Iris pigment epithelial cell (primary cell): ENCODE measurements at regions not wholly inside any gene's neighbourhood (a gene's known extent, or its start where the extent isn't known, plus 50 kb on each side); places are given as distances from the start of the nearest gene placed in this dataset.

ENCODE experiments used
- DNase-seq: peaks from one replicate; pipeline ENCODE4 v3.0.0-alpha.2; 2011; ENCODE audit warnings: low read depth

DNA sequence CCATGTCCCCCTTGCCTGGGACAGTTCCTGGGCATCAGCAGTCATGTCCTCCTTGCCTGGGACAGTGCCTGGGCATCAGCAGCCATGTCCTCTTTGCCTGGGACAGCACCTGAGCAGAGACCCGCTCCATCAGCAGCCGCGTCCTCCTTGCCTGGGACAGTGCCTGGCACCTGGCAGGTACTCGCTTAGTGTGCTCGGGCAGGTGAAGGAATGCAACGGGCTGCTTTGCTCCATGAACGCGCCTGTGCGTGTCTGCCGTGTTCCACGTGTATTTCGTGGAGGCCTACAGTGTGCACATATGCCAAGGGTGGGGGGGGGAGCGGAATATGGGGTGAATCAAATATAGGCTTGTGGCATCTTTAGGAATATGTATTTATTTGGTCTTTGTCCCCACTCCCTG lies 1490.7 kb downstream of the TBC1D22A start:
- DNase-seq = no peak

DNA sequence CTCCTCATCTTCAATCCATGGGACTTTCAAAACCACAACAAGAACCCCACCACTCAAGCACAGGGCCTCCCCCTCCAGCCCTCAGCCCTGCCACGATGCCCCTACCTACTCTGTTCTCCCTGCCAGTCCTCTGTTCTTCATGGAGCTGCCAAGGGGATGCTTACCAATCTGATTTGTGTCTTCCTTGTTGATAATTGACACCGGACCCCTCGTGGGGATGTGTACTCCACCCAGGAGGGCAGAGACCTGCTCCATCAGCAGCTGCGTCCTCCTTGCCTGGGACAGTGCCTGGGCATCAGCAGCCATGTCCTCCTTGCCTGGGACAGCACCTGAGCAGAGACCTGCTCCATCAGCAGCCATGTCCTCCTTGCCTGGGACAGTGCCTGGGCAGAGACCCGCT lies 1489.2 kb downstream of the TBC1D22A start:
- DNase-seq = no peak

DNA sequence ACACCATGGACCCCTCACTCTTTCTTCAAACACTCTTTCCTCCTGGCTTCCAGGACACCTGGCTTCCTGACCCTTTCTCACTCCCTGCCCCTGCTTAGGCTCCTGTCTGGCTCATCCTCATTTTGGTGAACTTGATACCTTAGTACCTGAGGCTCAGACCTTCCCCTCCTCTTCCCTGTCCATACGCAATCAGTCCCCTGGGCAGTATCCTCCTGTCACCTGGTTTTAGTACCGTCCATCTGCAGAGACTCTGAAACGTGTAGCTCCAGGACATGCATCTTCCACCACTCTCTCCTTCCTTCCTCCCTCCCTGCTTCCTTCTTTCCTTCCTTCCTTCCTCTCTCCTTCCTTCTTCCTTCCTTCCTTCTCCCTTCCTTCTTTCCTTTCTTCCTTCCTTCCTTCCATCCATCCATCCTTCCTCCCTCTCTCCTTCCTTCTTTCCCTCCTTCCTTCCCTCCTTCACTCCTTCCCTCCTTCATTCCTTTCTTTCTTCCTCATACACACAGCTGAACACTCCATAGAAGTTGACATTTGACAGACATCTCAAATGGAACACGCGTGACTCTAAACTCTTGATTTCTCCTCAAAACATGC lies 1488.6 kb downstream of the TBC1D22A start:
- DNase-seq = no peak

DNA sequence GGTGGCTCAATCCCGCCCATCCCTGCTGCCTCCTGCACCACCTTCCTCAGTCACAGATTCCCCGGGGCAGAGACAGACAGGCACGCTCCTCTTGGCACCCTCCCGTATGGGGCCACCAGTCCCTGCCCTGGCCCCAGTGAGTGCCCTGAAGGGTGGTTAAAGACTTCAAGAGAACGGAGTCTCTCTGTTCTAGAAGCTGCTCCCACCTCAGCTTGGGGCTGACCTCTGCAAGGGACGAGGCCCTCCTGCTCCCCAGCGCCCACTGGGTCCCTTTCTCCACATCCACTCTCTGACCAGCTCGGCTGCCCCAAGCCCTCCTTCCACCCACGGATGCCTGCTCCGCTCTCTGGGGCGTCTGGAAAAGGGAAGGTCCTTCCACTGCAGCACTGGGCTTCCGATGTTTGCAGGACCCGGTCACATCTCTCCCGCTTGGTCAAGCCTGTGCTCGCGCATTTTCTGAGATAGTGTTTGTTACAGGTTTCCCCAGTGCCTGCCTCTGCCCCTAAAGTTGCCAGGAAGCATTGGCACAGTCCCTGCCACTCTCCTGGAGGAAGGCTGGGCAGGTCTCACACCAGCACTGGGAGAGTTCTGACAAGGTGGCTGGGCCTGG lies 1487.9 kb downstream of the TBC1D22A start:
- no peak for DNase-seq

DNA sequence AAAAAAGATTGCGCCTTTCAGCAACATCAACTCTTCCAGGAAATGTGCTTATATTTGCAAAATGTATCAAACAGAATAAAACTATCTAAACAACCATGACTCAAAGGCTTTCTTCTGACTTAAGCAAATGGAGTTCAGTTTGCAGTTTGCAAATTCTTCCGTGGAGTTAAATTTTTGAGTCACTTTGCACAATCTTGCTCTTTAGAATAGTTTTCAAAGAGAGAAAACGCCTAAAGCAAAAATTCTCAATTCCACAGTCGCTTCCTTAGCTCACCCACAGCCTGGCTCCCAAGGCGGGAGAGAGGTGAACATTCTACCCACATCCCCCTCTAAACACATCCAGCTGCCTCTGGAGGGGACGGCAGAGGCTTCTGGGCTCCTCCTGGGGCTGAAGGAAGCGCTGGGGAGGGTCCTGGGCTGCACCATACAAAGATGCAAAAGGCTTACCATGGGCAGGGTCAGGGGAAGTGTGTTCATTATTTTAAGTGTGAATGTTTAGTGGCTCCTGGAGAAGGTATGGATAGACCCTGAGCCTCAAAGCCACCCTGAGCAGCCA lies 1487.3 kb downstream of the TBC1D22A start:
- no peak for DNase-seq

DNA sequence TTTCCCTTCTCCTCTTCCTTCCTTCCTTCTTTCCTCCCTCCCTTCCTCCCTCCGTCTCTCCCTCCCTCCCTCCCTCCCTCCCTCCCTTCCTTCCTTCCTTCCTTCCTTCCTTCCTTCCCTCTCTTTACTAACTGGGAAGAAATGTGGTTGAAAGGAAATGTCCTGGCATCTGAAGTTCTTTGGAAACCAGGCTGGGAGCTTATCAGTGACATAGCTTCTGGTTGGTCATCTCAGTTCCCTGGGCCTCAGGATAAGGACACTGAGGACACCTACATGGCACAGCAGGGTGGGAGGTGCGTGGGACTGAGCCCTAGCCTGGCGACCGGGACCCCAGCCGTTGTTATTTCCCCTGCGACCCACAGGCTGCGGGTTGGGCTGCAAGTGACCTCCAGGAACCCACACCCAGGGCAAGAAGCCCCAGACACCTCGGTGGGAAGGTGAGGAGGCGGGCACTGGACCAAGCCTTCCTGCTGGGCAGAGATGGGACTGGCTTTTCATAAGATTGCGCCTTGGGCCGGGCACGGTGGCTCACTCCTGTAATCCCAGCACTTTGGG lies 1486.5 kb downstream of the TBC1D22A start:
- DNase-seq = no peak

DNA sequence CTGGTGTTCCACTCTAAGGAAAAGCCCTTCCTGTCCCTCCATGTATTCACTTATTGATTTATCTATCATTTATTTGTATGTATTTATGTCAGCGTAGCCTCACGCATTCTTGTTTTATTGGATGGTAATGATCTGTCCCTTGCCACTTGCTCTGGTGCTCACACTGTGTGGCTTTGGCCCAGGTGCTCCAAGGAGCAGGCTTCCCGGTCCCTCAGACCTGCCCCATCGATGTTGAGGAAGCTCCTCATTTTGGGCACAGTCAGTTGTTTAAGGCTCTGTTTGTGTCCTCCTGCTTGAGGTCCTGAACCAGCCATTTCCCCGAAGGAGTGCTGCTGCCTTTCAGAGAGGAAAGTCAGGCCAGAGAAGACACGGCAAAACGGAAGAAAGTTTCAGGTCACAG lies 1485.4 kb downstream of the TBC1D22A start:
- DNase-seq = no peak

DNA sequence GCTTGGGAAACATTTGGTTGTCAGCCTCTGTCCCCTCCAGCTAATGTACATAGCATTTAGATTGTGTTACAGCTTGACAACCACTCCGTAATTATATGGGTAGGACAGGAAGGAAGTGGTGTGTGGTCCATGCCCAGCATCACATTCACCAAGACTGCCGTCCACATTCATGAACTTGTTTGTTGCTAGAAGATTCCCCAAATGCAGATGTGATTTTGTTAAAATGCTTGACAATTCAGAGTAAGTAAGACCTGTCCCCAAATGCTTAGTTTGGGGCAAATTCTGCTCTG lies 1482.7 kb downstream of the TBC1D22A start:
- no peak for DNase-seq

DNA sequence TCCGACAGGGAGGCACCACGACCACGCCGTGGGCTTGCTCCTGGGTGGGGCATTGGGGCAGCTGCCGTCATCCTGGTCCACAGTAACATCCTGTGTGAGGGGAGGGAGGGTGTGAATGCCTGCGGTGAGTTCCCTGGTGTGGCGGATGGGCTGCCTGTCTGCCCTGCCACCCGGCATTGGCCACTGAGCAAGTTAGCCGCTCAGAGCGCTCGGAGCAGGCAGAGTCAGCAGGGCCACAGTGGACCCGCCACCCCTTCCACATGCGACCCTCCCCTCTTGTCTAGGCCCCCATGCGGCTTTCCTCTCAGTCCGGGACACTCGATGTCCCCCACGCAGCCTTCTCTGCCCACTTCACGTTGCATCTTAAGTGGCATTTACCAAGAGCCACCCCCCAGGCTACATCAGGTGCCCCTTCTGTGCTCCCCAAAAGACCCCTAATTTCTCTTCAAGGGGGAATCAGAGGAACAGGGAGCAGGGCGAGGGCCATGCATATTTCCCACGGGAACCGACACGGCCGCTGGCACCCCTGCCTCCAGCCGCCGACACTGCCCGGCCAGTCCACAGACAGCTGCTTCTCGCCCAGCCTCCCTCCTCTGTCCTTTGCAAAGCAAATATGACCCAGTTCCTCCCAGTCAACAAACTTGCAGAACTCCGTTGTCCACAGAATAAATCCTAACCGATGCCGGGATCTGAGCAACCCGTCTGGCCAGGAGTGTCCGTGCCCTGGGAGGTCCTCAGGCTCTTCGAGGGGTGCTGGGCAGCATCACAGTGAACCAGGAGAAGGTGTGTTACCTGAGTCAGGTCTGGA lies 1482.1 kb downstream of the TBC1D22A start:
- no peak for DNase-seq

DNA sequence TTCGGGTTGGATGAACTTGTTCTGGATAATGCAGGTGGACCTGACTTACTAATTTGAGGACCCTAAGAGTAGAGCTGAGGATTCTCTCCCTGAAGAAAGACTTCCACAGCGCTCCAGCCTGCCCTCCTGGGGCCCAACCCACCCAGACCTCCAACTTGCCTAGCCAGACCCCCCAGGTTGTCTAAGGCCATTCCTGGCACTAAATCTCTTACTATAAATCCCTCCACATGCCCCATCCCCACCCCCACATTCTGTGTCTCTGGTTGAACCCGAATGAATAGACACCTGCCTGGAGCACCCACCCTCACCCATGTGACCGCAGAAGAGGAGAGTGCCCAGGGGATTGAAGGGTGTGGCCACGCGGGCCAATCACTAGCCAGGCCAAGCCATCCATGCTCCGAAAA lies 1480.0 kb downstream of the TBC1D22A start:
- no peak for DNase-seq

DNA sequence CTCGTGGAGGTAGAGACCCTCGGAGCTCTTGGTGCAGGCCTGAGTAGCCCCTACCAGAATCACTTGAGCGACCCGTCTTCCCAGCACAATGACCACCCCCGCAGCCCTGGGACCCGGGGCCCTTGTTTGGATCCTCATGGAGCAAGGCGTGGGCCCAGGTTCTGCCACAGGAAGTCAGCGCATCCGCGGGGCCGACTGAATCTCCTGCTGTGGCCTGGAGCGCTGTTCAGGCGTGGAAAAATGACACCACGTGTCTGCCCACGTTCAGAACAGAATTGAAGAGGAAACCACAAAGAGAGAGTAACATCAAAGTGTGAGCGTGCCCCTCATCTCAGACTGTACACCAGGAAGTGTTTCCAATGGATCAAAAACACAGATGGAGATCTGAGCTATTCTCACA lies 1479.2 kb downstream of the TBC1D22A start:
- no peak for DNase-seq

DNA sequence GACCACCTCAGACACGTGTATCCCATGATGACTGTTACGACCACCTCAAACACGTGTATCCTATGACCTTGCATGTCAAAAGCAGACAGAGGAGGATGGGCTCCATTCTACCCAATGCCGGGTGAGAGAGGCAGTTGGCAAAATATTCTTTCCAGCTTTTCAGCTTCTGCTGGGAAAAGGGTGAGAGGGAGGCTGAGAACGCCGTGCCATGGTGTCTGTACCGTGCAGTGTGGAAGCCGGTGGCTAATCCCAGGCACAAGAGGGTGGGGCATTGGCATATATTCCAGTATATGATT lies 1478.4 kb downstream of the TBC1D22A start:
- no peak for DNase-seq

DNA sequence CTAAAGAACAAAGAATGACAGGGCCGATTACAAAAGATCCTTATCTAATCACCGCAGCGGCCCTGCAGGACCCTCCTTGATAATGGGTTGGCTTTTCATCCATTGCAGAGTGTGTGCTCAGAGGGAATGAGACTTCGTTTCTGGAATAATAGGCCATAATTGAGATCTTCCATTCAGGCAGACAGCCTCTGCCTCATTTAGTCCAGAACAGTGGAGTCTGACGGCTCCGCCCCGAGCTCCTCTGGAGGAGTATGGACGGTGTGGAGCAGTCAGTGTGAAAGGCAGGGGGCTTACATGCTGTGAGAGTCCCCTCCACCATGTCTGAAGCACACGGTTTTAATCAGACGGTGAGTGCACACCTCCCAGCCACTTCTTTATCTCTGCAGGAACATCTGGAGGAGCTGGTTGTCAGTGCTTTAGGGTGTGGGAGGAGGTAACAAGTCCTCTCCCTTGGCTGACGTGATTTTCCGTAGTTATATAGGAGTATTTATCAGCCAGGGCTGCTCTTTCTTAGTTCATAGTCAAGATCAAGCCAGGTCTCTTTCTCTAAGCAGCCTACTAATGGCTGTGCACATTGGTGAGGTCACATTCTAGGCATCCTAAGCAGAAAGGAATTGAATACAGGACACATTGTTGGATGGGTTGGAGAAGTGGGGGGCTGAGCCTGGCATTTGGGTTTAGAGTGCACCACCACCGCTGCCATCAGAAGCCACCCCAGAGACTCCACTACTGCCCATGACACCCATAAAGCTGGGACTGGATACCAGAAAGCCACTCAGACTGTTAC lies 1477.9 kb downstream of the TBC1D22A start:
- no peak for DNase-seq

DNA sequence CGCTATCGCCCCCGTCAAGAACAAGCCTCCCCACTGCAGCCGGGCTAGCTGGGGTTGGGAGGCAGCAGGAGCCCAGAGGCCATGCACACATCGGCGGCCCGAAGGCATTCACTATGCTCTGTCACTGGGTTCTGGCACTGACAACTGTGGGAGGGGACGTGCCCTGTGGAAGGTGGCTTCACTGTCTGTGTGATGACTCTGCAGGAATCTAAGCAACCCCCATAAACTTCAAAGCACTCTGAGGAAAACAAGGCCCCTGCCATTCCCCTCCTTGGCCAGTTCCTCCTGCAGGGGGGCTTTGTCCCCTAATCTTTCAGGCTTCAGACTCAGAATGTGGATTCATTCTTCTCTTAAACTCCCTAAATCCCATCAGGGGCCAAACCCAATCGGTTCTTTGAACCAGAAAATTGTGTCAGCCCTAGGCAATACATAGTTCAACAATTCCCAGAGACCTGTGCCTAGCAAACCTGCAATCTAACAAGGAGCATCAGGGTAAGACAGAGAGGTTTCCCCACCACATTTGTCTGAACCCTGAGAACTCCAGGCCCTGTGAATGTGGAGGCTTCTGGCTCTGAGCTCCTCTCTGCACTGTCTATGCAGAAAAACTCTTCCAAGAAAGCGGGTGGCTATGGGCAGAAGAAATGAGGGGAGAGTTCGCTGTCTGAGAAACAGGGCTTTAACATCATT lies 1477.2 kb downstream of the TBC1D22A start:
- DNase-seq = no peak

DNA sequence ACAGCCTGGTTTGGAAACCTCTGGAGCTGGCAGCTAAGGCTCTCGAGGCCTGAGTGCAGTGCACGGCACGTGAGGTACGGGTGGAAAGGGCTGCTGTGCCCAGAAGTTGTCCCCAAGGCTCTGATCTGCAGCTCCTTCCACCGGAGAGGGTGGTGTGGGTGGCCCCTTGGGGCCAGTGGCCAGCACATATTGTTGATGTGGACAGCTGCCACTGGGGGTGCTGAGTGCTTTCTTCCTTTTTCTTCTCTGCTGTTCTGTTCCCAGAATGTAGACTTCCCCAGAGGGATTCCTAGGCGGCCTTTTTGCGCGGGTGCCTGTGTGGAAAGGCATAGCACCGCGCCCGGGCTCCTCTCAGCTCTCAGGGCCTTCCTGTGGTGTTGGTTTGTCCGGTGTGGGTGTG lies 1476.5 kb downstream of the TBC1D22A start:
- DNase-seq = no peak

DNA sequence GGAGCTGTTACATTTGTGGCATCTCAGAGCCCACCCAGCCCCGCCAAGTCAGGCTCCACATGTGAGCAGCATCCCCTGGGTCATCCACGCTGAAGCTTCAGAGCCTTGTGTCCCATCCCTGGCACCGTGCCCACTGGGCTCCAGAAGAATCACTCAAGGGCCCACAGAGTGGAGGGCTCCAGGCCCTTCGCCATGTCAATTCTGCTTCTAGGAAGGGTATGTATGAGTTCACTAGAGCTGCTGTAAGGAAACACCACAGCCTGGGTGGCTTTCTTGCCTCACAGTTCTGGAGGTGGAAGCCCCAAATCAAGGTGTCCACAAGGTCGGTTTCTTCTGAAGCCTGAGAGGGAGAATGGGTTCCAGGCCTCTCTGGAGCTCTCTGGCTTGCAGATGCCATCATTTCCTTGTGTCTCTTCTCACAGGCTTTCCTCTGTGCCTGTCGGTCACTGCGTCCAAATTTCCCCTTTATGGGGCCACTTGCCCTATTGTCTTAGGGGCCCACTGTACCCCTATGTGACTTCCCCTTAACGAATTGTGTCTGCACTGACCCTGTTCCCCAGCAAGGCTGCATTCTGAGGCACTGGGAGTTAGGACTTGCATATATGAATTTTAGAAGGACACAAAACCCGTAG lies 1476.0 kb downstream of the TBC1D22A start:
- DNase-seq = no peak

DNA sequence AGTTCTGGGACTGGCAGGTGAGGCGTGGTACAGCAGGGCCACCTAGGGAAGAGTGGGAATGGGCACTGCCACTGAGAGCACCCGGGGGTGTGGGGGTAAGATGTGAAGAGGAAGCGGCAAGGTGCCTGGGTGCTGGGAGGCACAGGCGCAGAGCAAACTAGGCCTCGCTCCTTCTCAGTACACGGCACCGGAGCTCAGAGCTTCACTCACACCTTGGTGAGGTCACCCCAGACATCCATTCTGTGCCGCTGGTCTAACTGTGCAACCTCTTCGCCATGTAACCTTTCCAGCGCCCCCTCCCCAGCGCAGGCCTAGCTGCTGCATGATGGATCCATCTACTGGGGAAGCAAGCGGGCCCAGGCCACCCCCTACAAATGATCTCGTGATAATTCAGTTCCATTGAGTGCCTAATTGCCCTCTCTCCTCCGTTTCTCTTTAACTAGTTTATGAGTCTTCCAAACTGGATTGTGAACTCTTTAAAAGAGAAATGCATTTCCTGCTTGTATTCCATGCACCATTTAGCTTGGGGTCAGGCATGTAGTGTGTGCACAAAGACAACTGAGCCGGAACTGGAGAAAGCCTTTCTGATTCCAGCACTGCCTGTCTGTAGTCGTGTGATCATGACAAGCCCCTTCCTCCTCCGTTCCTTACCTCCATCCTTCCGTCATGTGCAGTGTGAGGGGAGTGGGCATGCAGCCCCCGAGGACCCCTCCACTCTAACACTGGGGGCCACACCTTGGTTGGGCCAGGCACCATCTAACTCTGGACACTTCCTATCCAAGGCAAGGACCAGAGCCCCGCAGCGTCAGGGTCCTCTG lies 1475.2 kb downstream of the TBC1D22A start:
- DNase-seq = no peak

DNA sequence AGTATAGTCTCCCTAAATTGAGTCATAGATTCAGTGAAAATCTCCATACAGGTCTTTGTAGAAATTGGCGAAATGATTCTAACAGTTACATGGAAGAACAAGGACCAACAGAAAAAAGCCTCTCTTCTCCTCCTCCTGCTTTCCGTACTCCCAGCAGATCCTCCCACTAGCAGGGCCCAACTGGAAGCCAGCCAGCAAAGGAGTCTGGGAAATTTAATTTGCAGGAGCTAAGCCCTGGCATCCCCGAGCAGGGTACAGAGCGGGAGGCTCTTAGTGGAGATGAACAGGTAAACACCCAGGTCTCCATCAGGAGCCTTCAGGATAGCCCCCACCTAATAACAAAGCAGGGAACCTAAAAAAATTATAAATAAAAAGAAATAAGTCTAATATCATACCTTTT lies 1473.8 kb downstream of the TBC1D22A start:
- DNase-seq = no peak

DNA sequence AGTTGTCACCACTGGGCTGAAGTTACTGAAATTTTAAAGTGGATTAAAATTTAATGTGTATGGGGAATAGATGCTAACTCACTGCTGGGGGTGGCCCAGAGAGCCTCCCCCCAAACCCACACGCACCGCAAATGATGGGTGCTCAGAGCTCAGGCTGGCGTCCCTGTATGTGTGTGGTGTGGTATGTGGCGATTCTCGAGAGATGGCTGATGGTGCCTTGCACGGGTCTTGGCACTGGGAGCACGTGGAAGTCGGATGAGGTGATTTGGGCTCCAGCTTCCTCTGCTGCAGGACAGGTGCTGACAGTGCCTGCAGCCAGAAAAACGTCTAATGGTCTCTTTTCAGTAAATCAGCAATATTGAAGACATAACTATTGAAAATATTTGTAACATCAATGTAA lies 1473.3 kb downstream of the TBC1D22A start:
- DNase-seq = no peak

DNA sequence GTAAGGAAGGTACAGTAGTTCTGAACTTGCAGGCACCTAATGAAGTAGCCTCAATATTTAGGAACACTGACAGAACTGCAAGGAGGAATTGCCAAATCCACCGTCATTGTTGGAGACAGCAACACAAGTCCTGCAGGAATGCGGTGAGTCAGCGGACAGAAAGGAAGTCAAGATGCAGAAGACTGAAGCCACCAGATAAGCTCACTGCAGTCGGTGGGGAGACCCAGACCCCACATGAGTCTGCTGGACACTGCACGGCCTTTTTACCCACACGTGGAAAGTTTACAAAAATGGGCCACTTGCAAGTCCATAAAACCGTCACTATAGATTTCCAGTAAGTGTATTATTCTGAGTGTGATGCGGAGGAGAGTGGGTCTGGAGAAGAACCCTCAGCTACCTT lies 1471.6 kb downstream of the TBC1D22A start:
- DNase-seq = no peak

DNA sequence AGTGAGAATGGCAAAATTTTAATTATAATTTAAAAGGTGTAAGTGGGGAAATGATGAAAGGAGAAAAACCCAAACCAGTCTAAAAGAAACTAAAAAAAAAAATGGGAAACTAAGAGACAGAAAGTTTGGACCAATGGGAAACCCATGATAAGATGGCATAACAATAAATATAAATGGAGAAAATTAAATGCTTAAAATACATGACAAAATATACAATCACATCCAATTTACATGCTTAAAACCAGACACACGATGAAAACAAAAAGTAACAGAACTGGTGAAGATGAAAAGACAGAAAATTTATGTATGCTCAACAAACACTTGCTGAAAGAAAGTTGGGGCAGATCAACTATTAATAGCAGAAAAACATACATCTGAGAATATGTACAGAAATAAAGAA lies 1471.1 kb downstream of the TBC1D22A start:
- no peak for DNase-seq
